Astrocyte (in vitro differentiated cells and primary cell): ENCODE measurements at regions not wholly inside any gene's neighbourhood (a gene's known extent, or its start where the extent isn't known, plus 50 kb on each side); places are given as distances from the start of the nearest gene placed in this dataset.

Experiments used
- DNase-seq: peaks from one replicate; pipeline ENCODE4 v3.0.0-alpha.2; 2010; ENCODE audit warnings: low read depth
- FAIRE-seq: peaks from 2 replicates; lab custom pipeline; 2011; peaks lifted over from hg19 to GRCh38; lab: Jason Lieb, UNC
- H2AFZ ChIP-seq: 2 replicates; pipeline ENCODE4 v1.6.0; 2012; ENCODE audit warnings: low read depth, low read length, inconsistent platforms
- H3K27ac ChIP-seq: 2 replicates; pipeline ENCODE4 v1.5.1; 2011; ENCODE audit warnings: low read depth, low read length, inconsistent platforms
- H3K27me3 ChIP-seq: 2 replicates; pipeline ENCODE4 v1.6.0; 2011; ENCODE audit warnings: low read length, inconsistent platforms; ENCODE audit not compliant: insufficient read depth
- H3K36me3 ChIP-seq: 2 replicates; pipeline ENCODE4 v1.5.1; 2011; ENCODE audit warnings: low read length, inconsistent platforms; ENCODE audit not compliant: insufficient read depth
- H3K4me1 ChIP-seq: 2 replicates; pipeline ENCODE4 v1.5.1; 2011; ENCODE audit warnings: low read length, inconsistent platforms; ENCODE audit not compliant: insufficient read depth
- H3K4me2 ChIP-seq: 2 replicates; pipeline ENCODE4 v1.6.0; 2012; ENCODE audit warnings: low read length, inconsistent platforms
- H3K4me3 ChIP-seq: 2 replicates; pipeline ENCODE4 v1.5.1; 2011; ENCODE audit warnings: low read depth, mild to moderate bottlenecking, low read length, inconsistent platforms; ENCODE audit not compliant: insufficient read depth
- H3K79me2 ChIP-seq: 2 replicates; pipeline ENCODE4 v1.6.0; 2012; ENCODE audit warnings: mild to moderate bottlenecking, low read length, inconsistent platforms; ENCODE audit not compliant: insufficient read depth
- H3K9ac ChIP-seq: 2 replicates; pipeline ENCODE4 v1.6.0; 2012; ENCODE audit warnings: mild to moderate bottlenecking, low read length, inconsistent platforms
- H3K9me3 ChIP-seq: 2 replicates; pipeline ENCODE4 v1.5.1; 2012; ENCODE audit warnings: low read depth, mild to moderate bottlenecking, low read length, inconsistent platforms; ENCODE audit not compliant: insufficient read depth
- H4K20me1 ChIP-seq: 2 replicates; pipeline ENCODE4 v1.6.0; 2012; ENCODE audit warnings: low read length, inconsistent platforms; ENCODE audit not compliant: insufficient read depth
- H3K27ac Mint-ChIP-seq: one replicate; pipeline ENCODE4 v1.8.0; 2021; ENCODE audit warnings: mild to moderate bottlenecking, mixed read lengths; ENCODE audit not compliant: unreplicated experiment
- H3K27me3 Mint-ChIP-seq: one replicate; pipeline ENCODE4 v1.8.0; 2021; ENCODE audit warnings: low read depth, mixed read lengths; ENCODE audit not compliant: unreplicated experiment
- H3K36me3 Mint-ChIP-seq: one replicate; pipeline ENCODE4 v1.8.0; 2021; ENCODE audit warnings: low read depth, mixed read lengths; ENCODE audit not compliant: unreplicated experiment
- H3K4me1 Mint-ChIP-seq: one replicate; pipeline ENCODE4 v1.8.0; 2021; ENCODE audit warnings: low read depth, mixed read lengths; ENCODE audit not compliant: unreplicated experiment
- H3K4me3 Mint-ChIP-seq: one replicate; pipeline ENCODE4 v1.8.0; 2021; ENCODE audit warnings: mild to moderate bottlenecking, moderate library complexity, mixed read lengths; ENCODE audit not compliant: unreplicated experiment
- H3K9me3 Mint-ChIP-seq: one replicate; pipeline ENCODE4 v1.8.0; 2021; ENCODE audit warnings: mild to moderate bottlenecking, mixed read lengths; ENCODE audit not compliant: unreplicated experiment
- EZH2 ChIP-seq: IDR thresholded peaks from 2 replicates; pipeline ENCODE4 v1.6.1; 2012; ENCODE audit warnings: mild to moderate bottlenecking, low read length, inconsistent platforms; ENCODE audit not compliant: insufficient read depth
- TF ChIP-seq, protein P1 (sequence below): IDR thresholded peaks from 2 replicates; pipeline ENCODE4 v1.5.1; 2011; ENCODE audit warnings: low read depth, mild to moderate bottlenecking, inconsistent platforms, low read length, moderate library complexity; ENCODE audit not compliant: insufficient read depth

GRCh38 chr2:238985931-238986446 lies 138.1 kb downstream of the TWIST2 start:
- Histone ChIP-seq H3K4me3 (no peak overlapping the region), H3K4me1 (no peaks in the 10 kb centered on the region), H3K9me3 (no peaks in the 10 kb centered on the region), H3K4me2 (no peak overlapping the region), H3K36me3 (no peaks in the 10 kb centered on the region), H4K20me1 (no peaks in the 10 kb centered on the region), H3K79me2 (no peaks in the 10 kb centered on the region), H2AFZ (no peak overlapping the region), H3K27me3 (no peaks in the 10 kb centered on the region), H3K9ac (no peak overlapping the region), H3K27ac (no peak overlapping the region)
- H3K9me3 Mint-ChIP-seq = peaks cover 2% of the 10 kb centered on the region
- H3K36me3 Mint-ChIP-seq = no peaks in the 10 kb centered on the region
- no peak overlapping the region for H3K27ac Mint-ChIP-seq
- DNase-seq (no peak), FAIRE-seq (no peak)
- no peaks in the 10 kb centered on the region for H3K4me1 Mint-ChIP-seq
- no peak overlapping the region for H3K4me3 Mint-ChIP-seq
- peaks cover 11% of the 10 kb centered on the region for H3K27me3 Mint-ChIP-seq
- TF ChIP-seq, protein P1, sequence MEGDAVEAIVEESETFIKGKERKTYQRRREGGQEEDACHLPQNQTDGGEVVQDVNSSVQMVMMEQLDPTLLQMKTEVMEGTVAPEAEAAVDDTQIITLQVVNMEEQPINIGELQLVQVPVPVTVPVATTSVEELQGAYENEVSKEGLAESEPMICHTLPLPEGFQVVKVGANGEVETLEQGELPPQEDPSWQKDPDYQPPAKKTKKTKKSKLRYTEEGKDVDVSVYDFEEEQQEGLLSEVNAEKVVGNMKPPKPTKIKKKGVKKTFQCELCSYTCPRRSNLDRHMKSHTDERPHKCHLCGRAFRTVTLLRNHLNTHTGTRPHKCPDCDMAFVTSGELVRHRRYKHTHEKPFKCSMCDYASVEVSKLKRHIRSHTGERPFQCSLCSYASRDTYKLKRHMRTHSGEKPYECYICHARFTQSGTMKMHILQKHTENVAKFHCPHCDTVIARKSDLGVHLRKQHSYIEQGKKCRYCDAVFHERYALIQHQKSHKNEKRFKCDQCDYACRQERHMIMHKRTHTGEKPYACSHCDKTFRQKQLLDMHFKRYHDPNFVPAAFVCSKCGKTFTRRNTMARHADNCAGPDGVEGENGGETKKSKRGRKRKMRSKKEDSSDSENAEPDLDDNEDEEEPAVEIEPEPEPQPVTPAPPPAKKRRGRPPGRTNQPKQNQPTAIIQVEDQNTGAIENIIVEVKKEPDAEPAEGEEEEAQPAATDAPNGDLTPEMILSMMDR = no peak
- TF ChIP-seq EZH2 = no peak

DNA sequence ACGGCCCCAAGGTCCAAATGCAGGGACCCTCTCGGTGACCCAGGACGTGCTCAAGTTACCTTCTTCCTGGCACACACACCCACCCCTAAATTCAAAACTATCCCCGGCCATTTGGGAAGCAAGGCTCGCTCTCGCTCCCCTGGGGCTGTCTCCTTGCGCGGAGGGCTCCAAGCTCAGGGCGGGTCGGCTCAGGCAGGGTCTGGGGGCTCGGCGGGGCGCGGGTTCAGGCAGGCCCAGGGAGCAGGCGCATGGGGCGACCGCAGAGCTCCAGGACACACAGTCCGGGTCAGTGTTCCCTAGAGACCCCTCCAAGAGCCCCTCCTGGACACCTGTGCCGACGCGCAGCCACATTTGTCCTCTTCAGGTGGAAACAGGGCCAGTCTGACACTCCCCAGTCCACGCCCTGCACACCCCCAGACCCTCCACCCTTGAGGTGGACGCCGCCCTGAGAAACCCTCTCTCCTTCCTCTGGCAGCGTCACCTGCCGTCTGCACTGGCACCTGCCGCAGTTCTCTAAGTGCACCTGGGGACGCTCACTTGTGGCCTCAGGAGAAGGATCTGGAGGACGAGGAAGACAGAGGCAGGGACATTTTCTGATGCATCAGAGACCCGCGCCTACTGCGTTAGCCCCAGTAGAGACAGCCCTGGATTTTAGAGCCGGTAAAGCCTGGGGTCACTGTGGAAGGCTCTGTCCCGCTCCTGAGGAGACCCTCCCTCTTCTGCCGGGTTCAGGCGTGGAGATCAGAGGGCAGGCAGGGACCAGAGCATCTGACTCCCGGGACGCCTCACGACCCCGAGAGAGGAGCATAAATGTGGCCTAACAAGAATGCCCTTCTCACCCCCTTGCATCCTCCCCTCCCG lies 138.8 kb downstream of the TWIST2 start:
- H3K9ac ChIP-seq = no peak overlapping the region
- H3K9me3 ChIP-seq = no peaks in the 10 kb centered on the region
- peaks cover 11% of the 10 kb centered on the region for H3K27me3 Mint-ChIP-seq
- DNase-seq (no peak), FAIRE-seq (no peak)
- no peaks in the 10 kb centered on the region for H3K36me3 Mint-ChIP-seq
- H3K4me1 ChIP-seq = no peaks in the 10 kb centered on the region
- H3K4me1 Mint-ChIP-seq = no peaks in the 10 kb centered on the region
- no peak overlapping the region for H3K27ac Mint-ChIP-seq
- H2AFZ ChIP-seq = no peak overlapping the region
- no peak overlapping the region for H3K4me3 ChIP-seq
- H4K20me1 ChIP-seq = no peaks in the 10 kb centered on the region
- no peaks in the 10 kb centered on the region for H3K36me3 ChIP-seq
- H3K9me3 Mint-ChIP-seq = peaks cover 2% of the 10 kb centered on the region
- H3K4me2 ChIP-seq = no peak overlapping the region
- no peak overlapping the region for H3K4me3 Mint-ChIP-seq
- TF ChIP-seq EZH2 = no peak
- TF ChIP-seq, protein P1 = no peak
- peaks cover 3% of the 10 kb centered on the region for H3K27me3 ChIP-seq
- H3K79me2 ChIP-seq = no peaks in the 10 kb centered on the region
- no peak overlapping the region for H3K27ac ChIP-seq
